GM18951 (cell line): ENCODE measurements at regions not wholly inside any gene's neighbourhood (a gene's known extent, or its start where the extent isn't known, plus 50 kb on each side); places are given as distances from the start of the nearest gene placed in this dataset.
"Not testable (repeated sequence)": the region's sequence is repeated elsewhere in the genome, so short reads cannot be mapped to it uniquely, and the experiment has no call there.

ENCODE experiments used
- POLR2A ChIP-seq: IDR thresholded peaks from 4 replicates; pipeline ENCODE4 v1.6.1; 2011; ENCODE audit warnings: mild to moderate bottlenecking; ENCODE audit not compliant: insufficient read length, insufficient read depth; ENCODE audit errors: extremely low read depth
- in situ Hi-C: fragments of 300-500 bp; cut with MboI; formaldehyde crosslinking; loops from one replicate; pipeline ENCODE4 v1.12.0; 2022; ENCODE audit warnings: low sequenced_read_pairs, mixed read lengths, inconsistent platforms; ENCODE audit not compliant: unreplicated experiment

- TF ChIP-seq POLR2A: no peak
These were observed 860.1 kb downstream of the TBC1D22A start for GRCh38 chr22:47622541-47622940.

GRCh38 chr22:47621253-47621652 lies 858.8 kb downstream of the TBC1D22A start:
- TF ChIP-seq POLR2A: no peak
- in situ Hi-C loops: no loop called here

More at GRCh38 chr22:47622541-47622940, 860.1 kb downstream of the TBC1D22A start:
- in situ Hi-C loops: no loop called here

GRCh38 chr22:47620391-47620790 lies 857.9 kb downstream of the TBC1D22A start:
- in situ Hi-C loops: no loop called here

GRCh38 chr22:47619631-47620030 lies 857.2 kb downstream of the TBC1D22A start:
- no peak for TF ChIP-seq POLR2A
- in situ Hi-C loops: no loop called here

More at GRCh38 chr22:47620391-47620790, 857.9 kb downstream of the TBC1D22A start:
- no peak for TF ChIP-seq POLR2A

GRCh38 chr22:47618180-47619010 lies 855.9 kb downstream of the TBC1D22A start:
- no peak for TF ChIP-seq POLR2A

GRCh38 chr22:47617186-47617585 lies 854.7 kb downstream of the TBC1D22A start:
- in situ Hi-C loops: no loop called here
- TF ChIP-seq POLR2A: no peak

More at GRCh38 chr22:47618180-47619010, 855.9 kb downstream of the TBC1D22A start:
- in situ Hi-C loops: no loop called here

GRCh38 chr22:47616396-47617020 lies 854.1 kb downstream of the TBC1D22A start:
- in situ Hi-C loops: no loop called here
- TF ChIP-seq POLR2A: no peak

- in situ Hi-C loops: no loop called here
- TF ChIP-seq POLR2A: no peak
These were observed 852.6 kb downstream of the TBC1D22A start for GRCh38 chr22:47615051-47615450.

GRCh38 chr22:47613606-47614350 lies 851.3 kb downstream of the TBC1D22A start:
- TF ChIP-seq POLR2A: no peak
- in situ Hi-C loops: no loop called here

GRCh38 chr22:47613181-47613580 lies 850.7 kb downstream of the TBC1D22A start:
- in situ Hi-C loops: not testable (repeated sequence)

GRCh38 chr22:47612311-47612910 lies 850.0 kb downstream of the TBC1D22A start:
- TF ChIP-seq POLR2A: no peak

GRCh38 chr22:47610764-47611163 lies 848.3 kb downstream of the TBC1D22A start:
- in situ Hi-C loops: no loop called here
- TF ChIP-seq POLR2A: no peak

More at GRCh38 chr22:47612311-47612910, 850.0 kb downstream of the TBC1D22A start:
- in situ Hi-C loops: no loop called here

GRCh38 chr22:47610281-47610680 lies 847.8 kb downstream of the TBC1D22A start:
- no peak for TF ChIP-seq POLR2A
- in situ Hi-C loops: no loop called here
